Hepatocyte (in vitro differentiated cells): ENCODE measurements at regions not wholly inside any gene's neighbourhood (a gene's known extent, or its start where the extent isn't known, plus 50 kb on each side); places are given as distances from the start of the nearest gene placed in this dataset.

Experiments used
- CTCF ChIP-seq: fragments of 200-600 bp; sonication (generic); IDR thresholded peaks from 2 replicates; pipeline ENCODE4 v1.5.1; 2016; ENCODE audit warnings: antibody characterized with exemption, mild to moderate bottlenecking; ENCODE audit not compliant: poor library complexity
- EZH2 ChIP-seq: fragments of 200-600 bp; sonication (generic); IDR thresholded peaks from 2 replicates; pipeline ENCODE4 v1.6.1; 2016; ENCODE audit warnings: antibody characterized with exemption, mild to moderate bottlenecking, borderline replicate concordance
- EZH2phosphoT487 ChIP-seq: fragments of 200-600 bp; sonication (generic); IDR thresholded peaks from one replicate; pipeline ENCODE4 v1.6.1; 2018; ENCODE audit warnings: antibody characterized with exemption, mild to moderate bottlenecking, low read depth, moderate library complexity; ENCODE audit not compliant: unreplicated experiment, severe bottlenecking

- TF ChIP-seq EZH2: no peak
- TF ChIP-seq CTCF: no peak
- TF ChIP-seq EZH2phosphoT487: no peak
Observed at GRCh38 chr2:103196802-103197201, 435.0 kb downstream of the TMEM182 start.
